Stomach (tissue), 8 donors: ENCODE measurements at regions not wholly inside any gene's neighbourhood (a gene's known extent, or its start where the extent isn't known, plus 50 kb on each side); places are given as distances from the start of the nearest gene placed in this dataset.

Experiments used
- DNase-seq, 2 donors: peaks; one replicate each; pipeline versions ENCODE4 v3.0.0 to v3.0.0-alpha.2; 2013 to 2019
- H3K27ac ChIP-seq, 5 donors: fragments of 200-600 bp in 4 of 5; sonication (generic) in 4 of 5; one replicate each; pipeline ENCODE4 v1.5.1; 2013 to 2019; ENCODE audit warnings: mild to moderate bottlenecking in 1 of 5, moderate library complexity in 1 of 5
- H3K27me3 ChIP-seq, 3 donors: fragments of 200-600 bp; sonication (generic); one replicate each; pipeline ENCODE4 v1.5.1; 2017 to 2019; ENCODE audit warnings: mixed run types in 1 of 3
- H3K36me3 ChIP-seq, 4 donors: fragments of 200-600 bp; sonication (generic); 1 replicate in 3 of 4; 2 replicates in 1 of 4; pipeline ENCODE4 v1.5.1; 2016 to 2019
- H3K4me1 ChIP-seq, 4 donors: fragments of 200-600 bp; sonication (generic); one replicate each; pipeline ENCODE4 v1.5.1; 2016 to 2019
- H3K4me3 ChIP-seq, 4 donors: fragments of 200-600 bp; sonication (generic) in 3 of 4; one replicate each; pipeline ENCODE4 v1.5.1; 2016 to 2019; ENCODE audit warnings: mild to moderate bottlenecking in 1 of 4
- H3K9me3 ChIP-seq, 4 donors: fragments of 200-600 bp; sonication (generic); one replicate each; pipeline ENCODE4 v1.5.1; 2016 to 2019
- CTCF ChIP-seq, 7 experiments: fragments of 450-650 bp in 4 of 7; fragments of 200-600 bp in 3 of 7; sonication (generic) in 3 of 7; IDR thresholded peaks; one replicate each; pipeline ENCODE4 v1.5.1; 2016 to 2019; ENCODE audit warnings: antibody characterized with exemption in 7 of 7, control low read depth in 2 of 7, mild to moderate bottlenecking in 1 of 7
- EP300 ChIP-seq: sonication (generic); formaldehyde crosslinking; IDR thresholded peaks from one replicate; pipeline ENCODE4 v1.6.1; 2017; ENCODE audit warnings: antibody characterized with exemption
- POLR2A ChIP-seq, 4 donors: fragments of 450-650 bp; IDR thresholded peaks; one replicate each; pipeline ENCODE4 v1.6.1; 2016; ENCODE audit warnings: antibody characterized with exemption in 4 of 4, control low read depth in 2 of 4, mild to moderate bottlenecking in 1 of 4, moderate library complexity in 1 of 4
- POLR2AphosphoS5 ChIP-seq, 3 donors: sonication (generic); formaldehyde crosslinking; IDR thresholded peaks; one replicate each; pipeline ENCODE4 v1.6.1; 2016; ENCODE audit warnings: antibody characterized with exemption in 3 of 3
- WGBS, 5 donors: extraction: QIAGEN DNeasy Blood & Tissue Kit in 3 of 5; methylation state at CpG; one replicate each; pipeline versions ENCODE4 v1.1.5 to v1.1.7; 2013 to 2018; 5-methylcytosine and 5-hydroxymethylcytosine counted together
- intact Hi-C: fragments of 100-400 bp; cut with DNase I; formaldehyde crosslinking; loops from one replicate; pipeline ENCODE4 v1.15.1; 2023; ENCODE audit warnings: low total_unique reads
- donor health status: healthy with polysubstance abuse.
- donor health status: Bipolar disorder and iron deficiency.
- donor health status: healthy.

GRCh38 chr1:88300752-88301263 is 383.3 kb upstream of the PKN2 start:
- Histone ChIP-seq H3K36me3 (no peaks in the 10 kb centered on the region), H3K4me1 (peaks cover 0 to 3% (median 0%) of the 10 kb centered on the region in 4 donors), H3K27ac (no peak overlapping the region), H3K9me3 (no peaks in the 10 kb centered on the region), H3K4me3 (no peak overlapping the region), H3K27me3 (no peaks in the 10 kb centered on the region)
- no peak for DNase-seq
- intact Hi-C loops, result no loop called here
- TF ChIP-seq POLR2A (IDR thresholded peaks at IDR 0.05), result no peak
- no peak for TF ChIP-seq EP300
- no peak for TF ChIP-seq CTCF (IDR thresholded peaks at IDR 0.05)
- TF ChIP-seq POLR2AphosphoS5 (IDR thresholded peaks at IDR 0.05), result no peak
- 72 to 88% (median 83%) methylated on average over 2 of the region's 2 CpGs for WGBS, 5 donors

GRCh38 chr1:88302843-88303486 is 381.1 kb upstream of the PKN2 start:
- peaks cover 0 to 3% (median 0%) of the 10 kb centered on the region in 4 donors for H3K4me1 ChIP-seq
- H3K9me3 ChIP-seq, result no peaks in the 10 kb centered on the region
- TF ChIP-seq POLR2AphosphoS5 (IDR thresholded peaks at IDR 0.05) (no peak), CTCF (IDR thresholded peaks at IDR 0.05) (peak in 5 of 7 experiments; percentile 21 to 35 (median 26))
- no peak overlapping the region for H3K4me3 ChIP-seq
- peak in 1 of 2 donors; percentile 77 for DNase-seq
- WGBS, 5 donors, result 17 to 31% (median 26%) methylated on average over 4 of the region's 4 CpGs
- intact Hi-C loops, result no loop called here
- H3K27ac ChIP-seq, result no peak overlapping the region
- no peaks in the 10 kb centered on the region for H3K36me3 ChIP-seq
- H3K27me3 ChIP-seq, result no peaks in the 10 kb centered on the region

GRCh38 chr1:88311265-88311664 is 372.8 kb upstream of the PKN2 start:
- H3K27ac ChIP-seq, result peak overlapping the region in 4 of 5 donors; percentile 1 to 61 (median 34)
- no peak for DNase-seq
- H3K4me1 ChIP-seq, result no peaks in the 10 kb centered on the region
- H3K4me3 ChIP-seq, result no peak overlapping the region
- TF ChIP-seq EP300 (no peak), POLR2AphosphoS5 (IDR thresholded peaks at IDR 0.05) (no peak), POLR2A (IDR thresholded peaks at IDR 0.05) (no peak)
- intact Hi-C loops, result no loop called here
- no peaks in the 10 kb centered on the region for H3K36me3 ChIP-seq
- 69 to 87% (median 78%) methylated on average over 1 of the region's 1 CpG for WGBS, 5 donors
- H3K9me3 ChIP-seq, result peaks cover 0 to 12% (median 0%) of the 10 kb centered on the region in 4 donors
- H3K27me3 ChIP-seq, result no peaks in the 10 kb centered on the region

- TF ChIP-seq POLR2AphosphoS5 (IDR thresholded peaks at IDR 0.05) (peak in 1 of 3 donors; percentile 27), EP300 (no peak), POLR2A (IDR thresholded peaks at IDR 0.05) (no peak)
- H3K36me3 ChIP-seq, result no peaks in the 10 kb centered on the region
- intact Hi-C loops, result no loop called here
- 61 to 68% (median 64%) methylated on average over 2 of the region's 2 CpGs for WGBS, 5 donors
- H3K4me3 ChIP-seq, result no peak overlapping the region
- DNase-seq, result peak; percentile 25 to 69
- peaks cover 0 to 12% (median 0%) of the 10 kb centered on the region in 4 donors for H3K9me3 ChIP-seq
- H3K27ac ChIP-seq, result peak overlapping the region in 2 of 5 donors; percentile 36 to 61
- H3K27me3 ChIP-seq, result no peaks in the 10 kb centered on the region
- H3K4me1 ChIP-seq, result no peaks in the 10 kb centered on the region
These were observed 372.2 kb upstream of the PKN2 start for GRCh38 chr1:88311907-88312306.

- DNase-seq, result no peak
- no peak overlapping the region for H3K27ac ChIP-seq
- H3K36me3 ChIP-seq, result no peaks in the 10 kb centered on the region
- no peak overlapping the region for H3K4me3 ChIP-seq
- no peaks in the 10 kb centered on the region for H3K9me3 ChIP-seq
- H3K4me1 ChIP-seq, result no peaks in the 10 kb centered on the region
- 71 to 97% (median 75%) methylated on average over 1 of the region's 1 CpG for WGBS, 5 donors
- intact Hi-C loops, result no loop called here
- TF ChIP-seq CTCF (IDR thresholded peaks at IDR 0.05), result no peak
- TF ChIP-seq POLR2AphosphoS5 (IDR thresholded peaks at IDR 0.05), result no peak
- no peak for TF ChIP-seq POLR2A (IDR thresholded peaks at IDR 0.05)
- TF ChIP-seq EP300, result no peak
- no peaks in the 10 kb centered on the region for H3K27me3 ChIP-seq
These were observed 366.7 kb upstream of the PKN2 start for GRCh38 chr1:88317396-88317795.
